ENCODE measurements at regions not wholly inside any gene's neighbourhood (a gene's known extent, or its start where the extent isn't known, plus 50 kb on each side); places are given as distances from the start of the nearest gene placed in this dataset.

- no peaks in the 10 kb centered on the region for H3K36me3 ChIP-seq (replicated peaks in 1 of 2; ENCODE audit: control extremely low read depth in 1 of 2, control insufficient read depth in 1 of 2, extremely low read depth in 1 of 2, insufficient read depth in 2 of 2, low read length in 1 of 2)
- WGBS (ENCODE audit: insufficient coverage) = 0% methylated on average over 1 of the region's 3 CpGs
- H3K9me3 ChIP-seq (ENCODE audit: control extremely low read depth in 1 of 3, control insufficient read depth in 2 of 3, insufficient read depth in 1 of 3, low read length in 2 of 3) = peaks cover 0 to 3% (median 0%) of the 10 kb centered on the region in 3 donors
- Mint-ChIP-seq H3K4me1 (peaks cover 17% of the 10 kb centered on the region), H3K27me3 (no peaks in the 10 kb centered on the region), H3K27ac (no peak overlapping the region), H3K9me3 (ENCODE audit: insufficient read depth) (peaks cover 6% of the 10 kb centered on the region), H3K4me3 (peak overlapping the region; percentile 30)
- H3K27me3 ChIP-seq (replicated peaks in 1 of 4; ENCODE audit: control extremely low read depth in 1 of 4, control insufficient read depth in 3 of 4, insufficient read depth in 4 of 4, low read length in 3 of 4) = no peaks in the 10 kb centered on the region
- POLR2A ChIA-PET = no interaction called here
- CTCF ChIA-PET = no interaction called here
- peak overlapping the region in 1 of 5 experiments; percentile 2 for H3K4me3 ChIP-seq (ENCODE audit: control extremely low read depth in 1 of 5, extremely low read depth in 1 of 5, insufficient read depth in 1 of 5, low read depth in 2 of 5, low read length in 4 of 5)
- no peaks in the 10 kb centered on the region for H4K20me1 ChIP-seq (ENCODE audit: control insufficient read depth, insufficient read depth, low read length, poor library complexity, severe bottlenecking)
- intact Hi-C loops (cut with micrococcal nuclease) = no loop called here
- peak overlapping the region; percentile 4 for H3K9ac ChIP-seq (ENCODE audit: low read length)
- peaks cover 0 to 9% of the 10 kb centered on the region in 2 donors for H3K4me1 ChIP-seq (ENCODE audit: control insufficient read depth in 2 of 2, insufficient read depth in 2 of 2, low read length in 2 of 2)
- no peak overlapping the region for H3K27ac ChIP-seq (ENCODE audit: low read length in 2 of 2)
- DNase-seq = peak; percentile 42
- ATAC-seq (ENCODE audit: low read depth) = peak; percentile 56
- no peak for TF ChIP-seq CTCF (IDR thresholded peaks at IDR 0.05)
- TF ChIP-seq EZH2 (IDR thresholded peaks at IDR 0.05; ENCODE audit: borderline replicate concordance, insufficient read depth, low read depth, low read length, poor library complexity, severe bottlenecking) = no peak
- H3K79me2 ChIP-seq (ENCODE audit: control insufficient read depth, insufficient read depth, low read length) = no peaks in the 10 kb centered on the region
- peak overlapping the region; percentile 45 for H3K4me2 ChIP-seq (replicated peaks; ENCODE audit: low read depth, low read length, poor library complexity, severe bottlenecking)
- H2AFZ ChIP-seq (ENCODE audit: insufficient read depth, low read depth, low read length, poor library complexity, severe bottlenecking) = no peak overlapping the region
These were observed 206.5 kb upstream of the CNTNAP2 start for GRCh38 chr7:145909991-145910513.

- ChIA-PET POLR2A (no interaction called here), CTCF (no interaction called here)
- Histone ChIP-seq H3K9me3 (ENCODE audit: control extremely low read depth in 1 of 3, control insufficient read depth in 2 of 3, insufficient read depth in 1 of 3, low read length in 2 of 3) (peaks cover 1 to 9% (median 2%) of the 10 kb centered on the region in 3 donors), H3K27ac (ENCODE audit: low read length in 2 of 2) (no peak overlapping the region), H4K20me1 (ENCODE audit: control insufficient read depth, insufficient read depth, low read length, poor library complexity, severe bottlenecking) (no peaks in the 10 kb centered on the region), H3K79me2 (ENCODE audit: control insufficient read depth, insufficient read depth, low read length) (no peaks in the 10 kb centered on the region), H3K36me3 (replicated peaks in 1 of 2; ENCODE audit: control extremely low read depth in 1 of 2, control insufficient read depth in 1 of 2, extremely low read depth in 1 of 2, insufficient read depth in 2 of 2, low read length in 1 of 2) (no peaks in the 10 kb centered on the region), H3K27me3 (replicated peaks in 1 of 4; ENCODE audit: control extremely low read depth in 1 of 4, control insufficient read depth in 3 of 4, insufficient read depth in 4 of 4, low read length in 3 of 4) (no peaks in the 10 kb centered on the region), H3K4me3 (ENCODE audit: control extremely low read depth in 1 of 5, extremely low read depth in 1 of 5, insufficient read depth in 1 of 5, low read depth in 2 of 5, low read length in 4 of 5) (no peak overlapping the region), H3K4me1 (ENCODE audit: control insufficient read depth in 2 of 2, insufficient read depth in 2 of 2, low read length in 2 of 2) (no peaks in the 10 kb centered on the region), H2AFZ (ENCODE audit: insufficient read depth, low read depth, low read length, poor library complexity, severe bottlenecking) (no peak overlapping the region), H3K9ac (ENCODE audit: low read length) (no peak overlapping the region), H3K4me2 (replicated peaks; ENCODE audit: low read depth, low read length, poor library complexity, severe bottlenecking) (no peak overlapping the region)
- Mint-ChIP-seq H3K4me3 (no peak overlapping the region), H3K4me1 (peaks cover 3% of the 10 kb centered on the region), H3K27ac (no peak overlapping the region), H3K27me3 (no peaks in the 10 kb centered on the region), H3K9me3 (ENCODE audit: insufficient read depth) (peaks cover 2% of the 10 kb centered on the region)
- intact Hi-C loops (cut with micrococcal nuclease) = no loop called here
- no peak for DNase-seq
- ATAC-seq (ENCODE audit: low read depth) = no peak
- TF ChIP-seq CTCF (IDR thresholded peaks at IDR 0.05) (no peak), EZH2 (IDR thresholded peaks at IDR 0.05; ENCODE audit: borderline replicate concordance, insufficient read depth, low read depth, low read length, poor library complexity, severe bottlenecking) (no peak)
These were observed 212.9 kb upstream of the CNTNAP2 start for GRCh38 chr7:145903658-145904057.
